Posterior vena cava (tissue), 2 donors: ENCODE measurements at regions not wholly inside any gene's neighbourhood (a gene's known extent, or its start where the extent isn't known, plus 50 kb on each side); places are given as distances from the start of the nearest gene placed in this dataset.
"Not testable (repeated sequence)": the region's sequence is repeated elsewhere in the genome, so short reads cannot be mapped to it uniquely, and the experiment has no call there.

Source experiments
- DNase-seq: peaks from one replicate; pipeline ENCODE4 v3.0.0-alpha.2; 2020; ENCODE audit warnings: low spot score
- intact Hi-C, 2 donors: fragments of 100-400 bp; cut with DNase I; formaldehyde crosslinking; loops; one replicate each; pipeline versions ENCODE4 v1.14.1 to v1.14.2; 2022 to 2023
- donor health status: DM: yes; HTN: yes; CAD: no.
- donor health status: DM: yes; HTN: yes; CAD: no.

GRCh38 chr6:53446151-53446550, 97.4 kb upstream of the ELOVL5 start:
- no peak for DNase-seq
- intact Hi-C loops = no loop called here

- DNase-seq = no peak
- intact Hi-C loops = no loop called here
Observed at GRCh38 chr6:53441761-53442160, 93.0 kb upstream of the ELOVL5 start.

- intact Hi-C loops = no loop called here
- no peak for DNase-seq
Observed at GRCh38 chr6:53441035-53441493, 92.3 kb upstream of the ELOVL5 start.

- no peak for DNase-seq
- intact Hi-C loops = no loop called here
Observed at GRCh38 chr6:53440336-53440945, 91.7 kb upstream of the ELOVL5 start.

GRCh38 chr6:53439556-53439955, 90.8 kb upstream of the ELOVL5 start:
- no peak for DNase-seq
- intact Hi-C loops = no loop called here

GRCh38 chr6:53437557-53438202, 88.9 kb upstream of the ELOVL5 start:
- no peak for DNase-seq
- intact Hi-C loops = no loop called here

- no peak for DNase-seq
- intact Hi-C loops = no loop called here
Observed at GRCh38 chr6:53436526-53437303, 88.0 kb upstream of the ELOVL5 start.

GRCh38 chr6:53433951-53434285, 85.2 kb upstream of the ELOVL5 start:
- intact Hi-C loops = no loop called here
- DNase-seq = no peak

- intact Hi-C loops = no loop called here
- no peak for DNase-seq
Observed at GRCh38 chr6:53433261-53433950, 84.7 kb upstream of the ELOVL5 start.

- intact Hi-C loops = no loop called here
- no peak for DNase-seq
Observed at GRCh38 chr6:53432318-53433161, 83.8 kb upstream of the ELOVL5 start.

GRCh38 chr6:53431704-53432103, 83.0 kb upstream of the ELOVL5 start:
- intact Hi-C loops = no loop called here
- DNase-seq = no peak

GRCh38 chr6:53429401-53429800, 80.7 kb upstream of the ELOVL5 start:
- intact Hi-C loops = no loop called here
- no peak for DNase-seq

GRCh38 chr6:53428886-53429285, 80.1 kb upstream of the ELOVL5 start:
- no peak for DNase-seq
- intact Hi-C loops = no loop called here

GRCh38 chr6:53426667-53427270, 78.0 kb upstream of the ELOVL5 start:
- no peak for DNase-seq
- intact Hi-C loops = no loop called here

GRCh38 chr6:53426117-53426516, 77.4 kb upstream of the ELOVL5 start:
- intact Hi-C loops = no loop called here
- DNase-seq = no peak

GRCh38 chr6:53424976-53425718, 76.4 kb upstream of the ELOVL5 start:
- no peak for DNase-seq
- intact Hi-C loops = no loop called here

- intact Hi-C loops = no loop called here
- DNase-seq = no peak
Observed at GRCh38 chr6:53424300-53424699, 75.5 kb upstream of the ELOVL5 start.

GRCh38 chr6:53423560-53423959, 74.8 kb upstream of the ELOVL5 start:
- DNase-seq, intact Hi-C loops: not testable (repeated sequence)
